ENCODE measurements at regions not wholly inside any gene's neighbourhood (a gene's known extent, or its start where the extent isn't known, plus 50 kb on each side); places are given as distances from the start of the nearest gene placed in this dataset.

DNA sequence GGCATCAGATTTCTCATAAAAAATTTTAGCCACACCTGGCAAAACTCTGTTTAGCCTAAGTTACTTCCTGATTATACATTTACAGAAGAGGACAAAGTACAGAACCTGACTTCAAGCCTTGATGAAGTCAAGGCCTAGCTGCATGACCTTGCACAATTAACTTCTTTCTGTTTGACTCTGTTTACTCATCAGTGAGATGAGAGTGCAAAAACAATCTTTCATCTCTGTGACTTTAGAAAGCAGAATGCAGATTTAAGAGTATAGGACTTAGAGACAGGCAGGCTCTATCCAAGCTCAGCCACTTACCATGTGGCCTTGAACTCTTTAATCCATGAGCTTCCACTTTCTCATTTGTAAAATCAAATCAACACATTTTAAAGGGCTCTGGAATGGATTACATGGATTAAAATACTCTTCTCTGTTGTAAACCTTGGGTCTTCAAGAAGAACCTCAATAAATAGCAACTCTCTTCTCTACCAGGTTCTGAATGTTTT is 1178.9 kb downstream of the FLRT2 start (continued):
- TF ChIP-seq HOXA9 (CRISPR knock-in tag; IDR thresholded peaks at IDR 0.05; ENCODE audit: borderline replicate concordance) (no peak), ZNF775 (CRISPR knock-in tag; IDR thresholded peaks at IDR 0.05; ENCODE audit: borderline replicate concordance) (no peak), ZNF572 (CRISPR knock-in tag; IDR thresholded peaks at IDR 0.05) (no peak), REL (CRISPR knock-in tag; conservative IDR thresholded peaks at IDR 0.05) (no peak), ZNF124 (CRISPR knock-in tag; IDR thresholded peaks at IDR 0.05) (no peak), LCORL (IDR thresholded peaks at IDR 0.05) (no peak), LCORL (CRISPR knock-in tag; IDR thresholded peaks at IDR 0.05) (no peak), MBD4 (IDR thresholded peaks at IDR 0.05; ENCODE audit: borderline replicate concordance, low read length) (peak; percentile 96), TEAD2 (CRISPR knock-in tag; IDR thresholded peaks at IDR 0.05) (no peak), ZNF83 (CRISPR knock-in tag; IDR thresholded peaks at IDR 0.05; ENCODE audit: borderline replicate concordance) (no peak), ZNF772 (CRISPR knock-in tag; IDR thresholded peaks at IDR 0.05) (0 out of 2 replicates have a peak, but pooled peaks have one; percentile 63), NFE2L2 (IDR thresholded peaks at IDR 0.05; ENCODE audit: low read length) (peak; percentile 92), TBL1XR1 (IDR thresholded peaks at IDR 0.05; ENCODE audit: borderline replicate concordance, low read length, partially characterized antibody) (no peak), ZNF549 (CRISPR knock-in tag; IDR thresholded peaks at IDR 0.05) (no peak), KDM1A (CRISPR knock-in tag; IDR thresholded peaks at IDR 0.05) (no peak), ZNF205 (CRISPR knock-in tag; IDR thresholded peaks at IDR 0.05) (peak; percentile 68; the same call in 1 of the 2 replicates), CREB1 (IDR thresholded peaks at IDR 0.05) (no peak), CREB1 (CRISPR knock-in tag; IDR thresholded peaks at IDR 0.05) (peak; percentile 72), ZMYM2 (CRISPR knock-in tag; IDR thresholded peaks at IDR 0.05) (peak; percentile 68; the same call in 1 of the 2 replicates), ZNF333 (CRISPR knock-in tag; IDR thresholded peaks at IDR 0.05; ENCODE audit: borderline replicate concordance) (no peak), SMARCC2 (IDR thresholded peaks at IDR 0.05) (no peak)
- TF ChIP-seq, protein P1, sequence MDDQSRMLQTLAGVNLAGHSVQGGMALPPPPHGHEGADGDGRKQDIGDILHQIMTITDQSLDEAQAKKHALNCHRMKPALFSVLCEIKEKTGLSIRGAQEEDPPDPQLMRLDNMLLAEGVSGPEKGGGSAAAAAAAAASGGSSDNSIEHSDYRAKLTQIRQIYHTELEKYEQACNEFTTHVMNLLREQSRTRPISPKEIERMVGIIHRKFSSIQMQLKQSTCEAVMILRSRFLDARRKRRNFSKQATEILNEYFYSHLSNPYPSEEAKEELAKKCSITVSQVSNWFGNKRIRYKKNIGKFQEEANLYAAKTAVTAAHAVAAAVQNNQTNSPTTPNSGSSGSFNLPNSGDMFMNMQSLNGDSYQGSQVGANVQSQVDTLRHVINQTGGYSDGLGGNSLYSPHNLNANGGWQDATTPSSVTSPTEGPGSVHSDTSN (CRISPR knock-in tag; IDR thresholded peaks at IDR 0.05; ENCODE audit: borderline replicate concordance), result no peak
- TF ChIP-seq, protein P2, sequence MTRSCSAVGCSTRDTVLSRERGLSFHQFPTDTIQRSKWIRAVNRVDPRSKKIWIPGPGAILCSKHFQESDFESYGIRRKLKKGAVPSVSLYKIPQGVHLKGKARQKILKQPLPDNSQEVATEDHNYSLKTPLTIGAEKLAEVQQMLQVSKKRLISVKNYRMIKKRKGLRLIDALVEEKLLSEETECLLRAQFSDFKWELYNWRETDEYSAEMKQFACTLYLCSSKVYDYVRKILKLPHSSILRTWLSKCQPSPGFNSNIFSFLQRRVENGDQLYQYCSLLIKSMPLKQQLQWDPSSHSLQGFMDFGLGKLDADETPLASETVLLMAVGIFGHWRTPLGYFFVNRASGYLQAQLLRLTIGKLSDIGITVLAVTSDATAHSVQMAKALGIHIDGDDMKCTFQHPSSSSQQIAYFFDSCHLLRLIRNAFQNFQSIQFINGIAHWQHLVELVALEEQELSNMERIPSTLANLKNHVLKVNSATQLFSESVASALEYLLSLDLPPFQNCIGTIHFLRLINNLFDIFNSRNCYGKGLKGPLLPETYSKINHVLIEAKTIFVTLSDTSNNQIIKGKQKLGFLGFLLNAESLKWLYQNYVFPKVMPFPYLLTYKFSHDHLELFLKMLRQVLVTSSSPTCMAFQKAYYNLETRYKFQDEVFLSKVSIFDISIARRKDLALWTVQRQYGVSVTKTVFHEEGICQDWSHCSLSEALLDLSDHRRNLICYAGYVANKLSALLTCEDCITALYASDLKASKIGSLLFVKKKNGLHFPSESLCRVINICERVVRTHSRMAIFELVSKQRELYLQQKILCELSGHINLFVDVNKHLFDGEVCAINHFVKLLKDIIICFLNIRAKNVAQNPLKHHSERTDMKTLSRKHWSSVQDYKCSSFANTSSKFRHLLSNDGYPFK (CRISPR knock-in tag; IDR thresholded peaks at IDR 0.05; ENCODE audit: borderline replicate concordance), result no peak
- TF ChIP-seq, protein P3, sequence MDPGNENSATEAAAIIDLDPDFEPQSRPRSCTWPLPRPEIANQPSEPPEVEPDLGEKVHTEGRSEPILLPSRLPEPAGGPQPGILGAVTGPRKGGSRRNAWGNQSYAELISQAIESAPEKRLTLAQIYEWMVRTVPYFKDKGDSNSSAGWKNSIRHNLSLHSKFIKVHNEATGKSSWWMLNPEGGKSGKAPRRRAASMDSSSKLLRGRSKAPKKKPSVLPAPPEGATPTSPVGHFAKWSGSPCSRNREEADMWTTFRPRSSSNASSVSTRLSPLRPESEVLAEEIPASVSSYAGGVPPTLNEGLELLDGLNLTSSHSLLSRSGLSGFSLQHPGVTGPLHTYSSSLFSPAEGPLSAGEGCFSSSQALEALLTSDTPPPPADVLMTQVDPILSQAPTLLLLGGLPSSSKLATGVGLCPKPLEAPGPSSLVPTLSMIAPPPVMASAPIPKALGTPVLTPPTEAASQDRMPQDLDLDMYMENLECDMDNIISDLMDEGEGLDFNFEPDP (CRISPR knock-in tag; conservative IDR thresholded peaks at IDR 0.05), result no peak
